Right lobe of liver (tissue), 4 donors: ENCODE measurements at regions not wholly inside any gene's neighbourhood (a gene's known extent, or its start where the extent isn't known, plus 50 kb on each side); places are given as distances from the start of the nearest gene placed in this dataset.

ENCODE experiments used
- CTCF ChIP-seq, 4 donors: fragments of 200-600 bp in 3 of 4; fragments of 450-650 bp in 1 of 4; IDR thresholded peaks; one replicate each; pipeline versions ENCODE4 v1.5.1 to v1.8.0; 2016 to 2022; ENCODE audit warnings: antibody characterized with exemption in 4 of 4, mild to moderate bottlenecking in 2 of 4
- POLR2A ChIP-seq: fragments of 450-650 bp; IDR thresholded peaks from one replicate; pipeline ENCODE4 v1.6.1; 2017; ENCODE audit warnings: antibody characterized with exemption, mild to moderate bottlenecking
- donor health status: DM: no; HTN: no; CAD: no.
- donor health status: DM: no; HTN: no; CAD: no.
- donor health status: DM: no; HTN: yes; CAD: no.

GRCh38 chr12:131331148-131331750 lies 377.5 kb downstream of the ADGRD1 start:
- no peak for TF ChIP-seq CTCF (IDR thresholded peaks at IDR 0.05)
- no peak for TF ChIP-seq POLR2A
